HG02759 (cell line): ENCODE measurements at regions not wholly inside any gene's neighbourhood (a gene's known extent, or its start where the extent isn't known, plus 50 kb on each side); places are given as distances from the start of the nearest gene placed in this dataset.
A peak's percentile ranks its signal among the peaks of the same experiment; 100 is the strongest.

Experiments
- ATAC-seq: cut with Tn5 transposase; IDR thresholded peaks from one replicate; pipeline ENCODE4 v1.9.1; 2021; ENCODE audit warnings: mild to moderate bottlenecking, moderate library complexity; ENCODE audit not compliant: unreplicated experiment

- ATAC-seq = no peak
Measured at GRCh38 chr3:130838898-130839600, 54.8 kb upstream of the ATP2C1 start.

GRCh38 chr3:130839813-130840212, 54.1 kb upstream of the ATP2C1 start:
- peak; percentile 78 for ATAC-seq

DNA sequence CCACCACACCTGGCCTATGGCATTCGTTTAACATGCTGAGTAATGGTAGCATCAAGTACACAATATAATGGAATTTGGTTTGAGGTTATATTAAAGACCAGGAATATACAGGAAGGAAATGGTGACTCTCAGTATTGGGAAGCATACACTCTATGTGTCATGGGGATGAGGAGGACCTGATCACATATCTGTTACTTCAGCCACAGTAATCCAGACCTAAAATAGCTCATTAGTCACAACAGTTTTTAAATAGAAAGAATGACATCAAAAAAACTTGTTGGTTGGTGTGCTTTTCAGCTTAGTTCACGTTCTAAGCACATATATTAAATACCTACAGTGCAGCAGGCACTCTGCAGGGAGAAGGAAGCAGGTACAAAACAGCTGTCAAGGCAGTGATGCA, 52.5 kb upstream of the ATP2C1 start:
- ATAC-seq = no peak

DNA sequence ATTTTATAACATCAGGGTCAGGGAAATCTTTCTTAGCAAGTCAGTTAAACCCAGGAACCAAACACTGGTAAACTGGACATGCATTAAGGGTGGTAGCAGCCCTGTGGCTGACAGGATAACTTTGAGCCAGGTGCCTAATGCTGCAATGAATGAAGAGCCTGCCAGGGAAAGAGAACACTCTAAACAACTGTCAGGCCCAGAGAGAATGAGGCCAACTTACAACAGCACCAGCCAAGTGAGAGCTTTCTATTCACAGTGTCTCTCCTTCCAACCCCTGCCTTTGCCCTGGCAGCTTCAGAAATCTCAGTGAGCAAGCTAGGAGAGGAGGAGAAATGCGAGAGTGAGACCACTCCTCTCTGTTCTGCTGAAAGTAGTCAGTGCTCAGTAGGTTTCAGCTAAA, 50.4 kb upstream of the ATP2C1 start:
- no peak for ATAC-seq
